A673 (cell line): ENCODE measurements at regions not wholly inside any gene's neighbourhood (a gene's known extent, or its start where the extent isn't known, plus 50 kb on each side); places are given as distances from the start of the nearest gene placed in this dataset.

ENCODE experiments used
- EZH2 ChIP-seq: fragments of 200-600 bp; sonication (generic); IDR thresholded peaks from 2 replicates; pipeline ENCODE4 v1.6.1; 2017; ENCODE audit warnings: borderline replicate concordance, low read depth, mild to moderate bottlenecking, mixed read lengths, antibody characterized with exemption, low read length; ENCODE audit not compliant: poor library complexity, severe bottlenecking
- TF ChIP-seq, protein P1 (sequence below): fragments of 300-800, 200-600 bp; sonication (generic); conservative IDR thresholded peaks from 2 replicates; pipeline ENCODE4 v1.5.1; 2017; ENCODE audit warnings: low read depth, mild to moderate bottlenecking, antibody characterized with exemption, low read length, moderate library complexity, mixed read lengths

DNA sequence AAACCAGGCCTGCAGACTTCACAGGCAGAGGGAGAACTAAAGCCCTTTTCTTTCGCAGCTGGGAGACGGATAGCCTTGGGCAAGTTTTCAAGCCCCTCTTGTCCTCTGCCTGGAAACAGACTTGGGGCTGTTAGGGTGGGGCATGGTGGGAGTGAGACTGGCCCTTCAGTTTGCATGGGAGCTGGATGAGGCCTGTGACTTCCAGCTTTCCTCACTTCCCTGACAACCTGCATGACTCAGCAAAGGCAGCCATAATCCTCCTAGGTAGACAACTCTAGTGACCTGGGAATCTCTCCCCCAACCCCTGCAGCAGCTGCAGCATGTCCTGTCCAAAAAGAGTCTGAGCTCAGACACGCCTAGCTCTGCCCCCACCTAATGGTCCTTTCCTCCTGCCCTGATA is 93.0 kb downstream of the POSTN start:
- no peak for TF ChIP-seq EZH2
- TF ChIP-seq, protein P1, sequence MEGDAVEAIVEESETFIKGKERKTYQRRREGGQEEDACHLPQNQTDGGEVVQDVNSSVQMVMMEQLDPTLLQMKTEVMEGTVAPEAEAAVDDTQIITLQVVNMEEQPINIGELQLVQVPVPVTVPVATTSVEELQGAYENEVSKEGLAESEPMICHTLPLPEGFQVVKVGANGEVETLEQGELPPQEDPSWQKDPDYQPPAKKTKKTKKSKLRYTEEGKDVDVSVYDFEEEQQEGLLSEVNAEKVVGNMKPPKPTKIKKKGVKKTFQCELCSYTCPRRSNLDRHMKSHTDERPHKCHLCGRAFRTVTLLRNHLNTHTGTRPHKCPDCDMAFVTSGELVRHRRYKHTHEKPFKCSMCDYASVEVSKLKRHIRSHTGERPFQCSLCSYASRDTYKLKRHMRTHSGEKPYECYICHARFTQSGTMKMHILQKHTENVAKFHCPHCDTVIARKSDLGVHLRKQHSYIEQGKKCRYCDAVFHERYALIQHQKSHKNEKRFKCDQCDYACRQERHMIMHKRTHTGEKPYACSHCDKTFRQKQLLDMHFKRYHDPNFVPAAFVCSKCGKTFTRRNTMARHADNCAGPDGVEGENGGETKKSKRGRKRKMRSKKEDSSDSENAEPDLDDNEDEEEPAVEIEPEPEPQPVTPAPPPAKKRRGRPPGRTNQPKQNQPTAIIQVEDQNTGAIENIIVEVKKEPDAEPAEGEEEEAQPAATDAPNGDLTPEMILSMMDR: no peak
